ENCODE measurements at regions not wholly inside any gene's neighbourhood (a gene's known extent, or its start where the extent isn't known, plus 50 kb on each side); places are given as distances from the start of the nearest gene placed in this dataset.

- TF ChIP-seq CTCF (IDR thresholded peaks at IDR 0.05) (no peak), POLR2A (IDR thresholded peaks at IDR 0.05) (no peak)
These were observed 110.2 kb upstream of the GDF10 start for GRCh38 chr10:47189802-47190201.
